ENCODE measurements at regions not wholly inside any gene's neighbourhood (a gene's known extent, or its start where the extent isn't known, plus 50 kb on each side); places are given as distances from the start of the nearest gene placed in this dataset.

DNA sequence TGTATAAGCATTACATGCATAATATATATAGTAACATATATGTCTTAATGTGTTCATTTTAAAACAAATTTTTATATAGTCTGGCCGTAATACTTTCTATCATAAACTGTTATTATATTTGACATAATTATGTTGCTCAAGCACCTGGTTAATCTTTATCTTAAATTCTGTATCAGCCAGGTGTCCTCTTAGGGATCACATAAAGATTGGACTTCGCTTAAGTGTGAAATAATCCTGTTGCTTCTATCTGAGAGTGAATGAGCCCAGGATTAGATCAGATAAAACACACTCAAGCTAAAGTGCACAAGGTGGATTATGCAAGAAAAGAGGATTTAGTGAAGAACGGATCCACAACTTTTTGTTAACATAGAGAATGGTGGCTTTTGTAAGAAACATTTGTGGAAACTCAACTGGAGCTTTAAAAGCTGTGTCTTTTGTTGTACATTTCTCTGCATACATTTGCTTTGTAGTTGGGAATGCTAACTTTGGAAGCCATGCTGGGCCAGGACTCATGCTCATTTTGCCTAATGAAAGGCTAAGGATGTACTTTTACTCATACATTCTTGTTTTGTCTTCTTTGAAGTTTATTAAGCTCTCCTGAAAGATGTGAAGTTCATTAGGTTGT is 437.8 kb downstream of the ZIC1 start:
- Mint-ChIP-seq H3K4me1 (no peaks in the 10 kb centered on the region; the same call in 2 of the 3 replicates), H3K4me3 (no peak overlapping the region), H3K9me3 (no peaks in the 10 kb centered on the region), H3K36me3 (ENCODE audit: low read depth) (no peaks in the 10 kb centered on the region), H3K27ac (no peak overlapping the region), H3K27me3 (ENCODE audit: insufficient read depth, low read depth, poor library complexity) (no peaks in the 10 kb centered on the region)
- no peaks in the 10 kb centered on the region for H4K20me1 ChIP-seq (replicated peaks; ENCODE audit: insufficient read depth)
- H3K4me1 ChIP-seq (ENCODE audit: insufficient read depth): no peaks in the 10 kb centered on the region
- H3K27me3 ChIP-seq (ENCODE audit: insufficient read depth): no peaks in the 10 kb centered on the region
- TF ChIP-seq EZH2 (IDR thresholded peaks at IDR 0.05; ENCODE audit: low read depth, unreplicated experiment): no peak
- no peak for TF ChIP-seq STAT1 (IDR thresholded peaks at IDR 0.05; ENCODE audit: unreplicated experiment)
- TF ChIP-seq, protein P1, sequence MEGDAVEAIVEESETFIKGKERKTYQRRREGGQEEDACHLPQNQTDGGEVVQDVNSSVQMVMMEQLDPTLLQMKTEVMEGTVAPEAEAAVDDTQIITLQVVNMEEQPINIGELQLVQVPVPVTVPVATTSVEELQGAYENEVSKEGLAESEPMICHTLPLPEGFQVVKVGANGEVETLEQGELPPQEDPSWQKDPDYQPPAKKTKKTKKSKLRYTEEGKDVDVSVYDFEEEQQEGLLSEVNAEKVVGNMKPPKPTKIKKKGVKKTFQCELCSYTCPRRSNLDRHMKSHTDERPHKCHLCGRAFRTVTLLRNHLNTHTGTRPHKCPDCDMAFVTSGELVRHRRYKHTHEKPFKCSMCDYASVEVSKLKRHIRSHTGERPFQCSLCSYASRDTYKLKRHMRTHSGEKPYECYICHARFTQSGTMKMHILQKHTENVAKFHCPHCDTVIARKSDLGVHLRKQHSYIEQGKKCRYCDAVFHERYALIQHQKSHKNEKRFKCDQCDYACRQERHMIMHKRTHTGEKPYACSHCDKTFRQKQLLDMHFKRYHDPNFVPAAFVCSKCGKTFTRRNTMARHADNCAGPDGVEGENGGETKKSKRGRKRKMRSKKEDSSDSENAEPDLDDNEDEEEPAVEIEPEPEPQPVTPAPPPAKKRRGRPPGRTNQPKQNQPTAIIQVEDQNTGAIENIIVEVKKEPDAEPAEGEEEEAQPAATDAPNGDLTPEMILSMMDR (conservative IDR thresholded peaks at IDR 0.05; ENCODE audit: low read depth in 2 of 2): no peak
- no peak for TF ChIP-seq JUNB (IDR thresholded peaks at IDR 0.05; ENCODE audit: unreplicated experiment)
- TF ChIP-seq CREB1 (CRISPR knock-in tag; IDR thresholded peaks at IDR 0.05; ENCODE audit: low read depth): no peak
- no peak for TF ChIP-seq ZNF114 (CRISPR knock-in tag; IDR thresholded peaks at IDR 0.05)
- TF ChIP-seq, protein P2, sequence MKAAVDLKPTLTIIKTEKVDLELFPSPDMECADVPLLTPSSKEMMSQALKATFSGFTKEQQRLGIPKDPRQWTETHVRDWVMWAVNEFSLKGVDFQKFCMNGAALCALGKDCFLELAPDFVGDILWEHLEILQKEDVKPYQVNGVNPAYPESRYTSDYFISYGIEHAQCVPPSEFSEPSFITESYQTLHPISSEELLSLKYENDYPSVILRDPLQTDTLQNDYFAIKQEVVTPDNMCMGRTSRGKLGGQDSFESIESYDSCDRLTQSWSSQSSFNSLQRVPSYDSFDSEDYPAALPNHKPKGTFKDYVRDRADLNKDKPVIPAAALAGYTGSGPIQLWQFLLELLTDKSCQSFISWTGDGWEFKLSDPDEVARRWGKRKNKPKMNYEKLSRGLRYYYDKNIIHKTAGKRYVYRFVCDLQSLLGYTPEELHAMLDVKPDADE (IDR thresholded peaks at IDR 0.05): no peak
- TF ChIP-seq EZH2phosphoT487 (IDR thresholded peaks at IDR 0.05; ENCODE audit: unreplicated experiment): no peak
- TF ChIP-seq ZNF331 (CRISPR knock-in tag; IDR thresholded peaks at IDR 0.05; ENCODE audit: low read depth): no peak
- TF ChIP-seq POLR2AphosphoS5 (IDR thresholded peaks at IDR 0.05; ENCODE audit: low read depth): no peak
- TF ChIP-seq, protein P3, sequence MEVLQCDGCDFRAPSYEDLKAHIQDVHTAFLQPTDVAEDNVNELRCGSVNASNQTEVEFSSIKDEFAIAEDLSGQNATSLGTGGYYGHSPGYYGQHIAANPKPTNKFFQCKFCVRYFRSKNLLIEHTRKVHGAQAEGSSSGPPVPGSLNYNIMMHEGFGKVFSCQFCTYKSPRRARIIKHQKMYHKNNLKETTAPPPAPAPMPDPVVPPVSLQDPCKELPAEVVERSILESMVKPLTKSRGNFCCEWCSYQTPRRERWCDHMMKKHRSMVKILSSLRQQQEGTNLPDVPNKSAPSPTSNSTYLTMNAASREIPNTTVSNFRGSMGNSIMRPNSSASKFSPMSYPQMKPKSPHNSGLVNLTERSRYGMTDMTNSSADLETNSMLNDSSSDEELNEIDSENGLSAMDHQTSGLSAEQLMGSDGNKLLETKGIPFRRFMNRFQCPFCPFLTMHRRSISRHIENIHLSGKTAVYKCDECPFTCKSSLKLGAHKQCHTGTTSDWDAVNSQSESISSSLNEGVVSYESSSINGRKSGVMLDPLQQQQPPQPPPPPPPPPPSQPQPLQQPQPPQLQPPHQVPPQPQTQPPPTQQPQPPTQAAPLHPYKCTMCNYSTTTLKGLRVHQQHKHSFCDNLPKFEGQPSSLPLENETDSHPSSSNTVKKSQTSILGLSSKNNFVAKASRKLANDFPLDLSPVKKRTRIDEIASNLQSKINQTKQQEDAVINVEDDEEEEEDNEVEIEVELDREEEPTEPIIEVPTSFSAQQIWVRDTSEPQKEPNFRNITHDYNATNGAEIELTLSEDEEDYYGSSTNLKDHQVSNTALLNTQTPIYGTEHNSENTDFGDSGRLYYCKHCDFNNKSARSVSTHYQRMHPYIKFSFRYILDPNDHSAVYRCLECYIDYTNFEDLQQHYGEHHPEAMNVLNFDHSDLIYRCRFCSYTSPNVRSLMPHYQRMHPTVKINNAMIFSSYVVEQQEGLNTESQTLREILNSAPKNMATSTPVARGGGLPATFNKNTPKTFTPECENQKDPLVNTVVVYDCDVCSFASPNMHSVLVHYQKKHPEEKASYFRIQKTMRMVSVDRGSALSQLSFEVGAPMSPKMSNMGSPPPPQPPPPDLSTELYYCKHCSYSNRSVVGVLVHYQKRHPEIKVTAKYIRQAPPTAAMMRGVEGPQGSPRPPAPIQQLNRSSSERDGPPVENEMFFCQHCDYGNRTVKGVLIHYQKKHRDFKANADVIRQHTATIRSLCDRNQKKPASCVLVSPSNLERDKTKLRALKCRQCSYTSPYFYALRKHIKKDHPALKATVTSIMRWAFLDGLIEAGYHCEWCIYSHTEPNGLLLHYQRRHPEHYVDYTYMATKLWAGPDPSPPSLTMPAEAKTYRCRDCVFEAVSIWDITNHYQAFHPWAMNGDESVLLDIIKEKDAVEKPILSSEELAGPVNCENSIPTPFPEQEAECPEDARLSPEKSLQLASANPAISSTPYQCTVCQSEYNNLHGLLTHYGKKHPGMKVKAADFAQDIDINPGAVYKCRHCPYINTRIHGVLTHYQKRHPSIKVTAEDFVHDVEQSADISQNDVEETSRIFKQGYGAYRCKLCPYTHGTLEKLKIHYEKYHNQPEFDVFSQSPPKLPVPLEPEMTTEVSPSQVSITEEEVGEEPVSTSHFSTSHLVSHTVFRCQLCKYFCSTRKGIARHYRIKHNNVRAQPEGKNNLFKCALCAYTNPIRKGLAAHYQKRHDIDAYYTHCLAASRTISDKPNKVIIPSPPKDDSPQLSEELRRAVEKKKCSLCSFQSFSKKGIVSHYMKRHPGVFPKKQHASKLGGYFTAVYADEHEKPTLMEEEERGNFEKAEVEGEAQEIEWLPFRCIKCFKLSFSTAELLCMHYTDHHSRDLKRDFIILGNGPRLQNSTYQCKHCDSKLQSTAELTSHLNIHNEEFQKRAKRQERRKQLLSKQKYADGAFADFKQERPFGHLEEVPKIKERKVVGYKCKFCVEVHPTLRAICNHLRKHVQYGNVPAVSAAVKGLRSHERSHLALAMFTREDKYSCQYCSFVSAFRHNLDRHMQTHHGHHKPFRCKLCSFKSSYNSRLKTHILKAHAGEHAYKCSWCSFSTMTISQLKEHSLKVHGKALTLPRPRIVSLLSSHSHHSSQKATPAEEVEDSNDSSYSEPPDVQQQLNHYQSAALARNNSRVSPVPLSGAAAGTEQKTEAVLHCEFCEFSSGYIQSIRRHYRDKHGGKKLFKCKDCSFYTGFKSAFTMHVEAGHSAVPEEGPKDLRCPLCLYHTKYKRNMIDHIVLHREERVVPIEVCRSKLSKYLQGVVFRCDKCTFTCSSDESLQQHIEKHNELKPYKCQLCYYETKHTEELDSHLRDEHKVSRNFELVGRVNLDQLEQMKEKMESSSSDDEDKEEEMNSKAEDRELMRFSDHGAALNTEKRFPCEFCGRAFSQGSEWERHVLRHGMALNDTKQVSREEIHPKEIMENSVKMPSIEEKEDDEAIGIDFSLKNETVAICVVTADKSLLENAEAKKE (CRISPR knock-in tag; IDR thresholded peaks at IDR 0.05): no peak
- TF ChIP-seq, protein P4, sequence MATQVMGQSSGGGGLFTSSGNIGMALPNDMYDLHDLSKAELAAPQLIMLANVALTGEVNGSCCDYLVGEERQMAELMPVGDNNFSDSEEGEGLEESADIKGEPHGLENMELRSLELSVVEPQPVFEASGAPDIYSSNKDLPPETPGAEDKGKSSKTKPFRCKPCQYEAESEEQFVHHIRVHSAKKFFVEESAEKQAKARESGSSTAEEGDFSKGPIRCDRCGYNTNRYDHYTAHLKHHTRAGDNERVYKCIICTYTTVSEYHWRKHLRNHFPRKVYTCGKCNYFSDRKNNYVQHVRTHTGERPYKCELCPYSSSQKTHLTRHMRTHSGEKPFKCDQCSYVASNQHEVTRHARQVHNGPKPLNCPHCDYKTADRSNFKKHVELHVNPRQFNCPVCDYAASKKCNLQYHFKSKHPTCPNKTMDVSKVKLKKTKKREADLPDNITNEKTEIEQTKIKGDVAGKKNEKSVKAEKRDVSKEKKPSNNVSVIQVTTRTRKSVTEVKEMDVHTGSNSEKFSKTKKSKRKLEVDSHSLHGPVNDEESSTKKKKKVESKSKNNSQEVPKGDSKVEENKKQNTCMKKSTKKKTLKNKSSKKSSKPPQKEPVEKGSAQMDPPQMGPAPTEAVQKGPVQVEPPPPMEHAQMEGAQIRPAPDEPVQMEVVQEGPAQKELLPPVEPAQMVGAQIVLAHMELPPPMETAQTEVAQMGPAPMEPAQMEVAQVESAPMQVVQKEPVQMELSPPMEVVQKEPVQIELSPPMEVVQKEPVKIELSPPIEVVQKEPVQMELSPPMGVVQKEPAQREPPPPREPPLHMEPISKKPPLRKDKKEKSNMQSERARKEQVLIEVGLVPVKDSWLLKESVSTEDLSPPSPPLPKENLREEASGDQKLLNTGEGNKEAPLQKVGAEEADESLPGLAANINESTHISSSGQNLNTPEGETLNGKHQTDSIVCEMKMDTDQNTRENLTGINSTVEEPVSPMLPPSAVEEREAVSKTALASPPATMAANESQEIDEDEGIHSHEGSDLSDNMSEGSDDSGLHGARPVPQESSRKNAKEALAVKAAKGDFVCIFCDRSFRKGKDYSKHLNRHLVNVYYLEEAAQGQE (IDR thresholded peaks at IDR 0.05; ENCODE audit: unreplicated experiment): no peak
- TF ChIP-seq NANOG (IDR thresholded peaks at IDR 0.05; ENCODE audit: borderline replicate concordance): no peak
- H3K36me3 ChIP-seq (ENCODE audit: insufficient read depth): no peaks in the 10 kb centered on the region
- DNase-seq (ENCODE audit: low spot score) (no peak), ATAC-seq (no peak)
- no peak overlapping the region for H3K4me3 ChIP-seq
- H3K9me2 ChIP-seq (ENCODE audit: insufficient read depth): no peaks in the 10 kb centered on the region
- H3K79me2 ChIP-seq (replicated peaks; ENCODE audit: insufficient read depth): no peaks in the 10 kb centered on the region
- no peak overlapping the region for H2AFZ ChIP-seq
- H3F3A ChIP-seq (replicated peaks; ENCODE audit: low read depth): no peaks in the 10 kb centered on the region
- no peak overlapping the region for H3K4me2 ChIP-seq
- no peak overlapping the region for H3K27ac ChIP-seq (ENCODE audit: low read depth)

All from GM23338 (cell line).